B cell (primary cell): ENCODE measurements at regions not wholly inside any gene's neighbourhood (a gene's known extent, or its start where the extent isn't known, plus 50 kb on each side); places are given as distances from the start of the nearest gene placed in this dataset.

ENCODE experiments used
- ATAC-seq: fragments of 200-7000 bp; cut with Tn5 transposase; one replicate; pipeline ENCODE4 v1.10.0; 2021; ENCODE audit warnings: low read depth, mild to moderate bottlenecking, moderate number of reproducible peaks, moderate library complexity
- CTCF ChIA-PET: fragments of 350-600 bp; sonication (Branson Sonifier 250); formaldehyde crosslinking; loops from one replicate; lab custom pipeline; 2021; ENCODE audit warnings: antibody characterized with exemption, inconsistent platforms; lab: Charles Lee
- POLR2A ChIA-PET: fragments of 350-600 bp; sonication (Branson Sonifier 250); formaldehyde crosslinking; loops from one replicate; lab custom pipeline; 2021; ENCODE audit warnings: antibody characterized with exemption; lab: Charles Lee
- DNase-seq: peaks from one replicate; pipeline ENCODE4 v3.0.0; 2013
- H2AFZ ChIP-seq: 2 replicates; pipeline ENCODE4 v1.6.1; 2012; ENCODE audit warnings: mild to moderate bottlenecking, low read depth, low read length; ENCODE audit not compliant: insufficient read depth, poor library complexity, severe bottlenecking
- H3K27ac ChIP-seq, 2 donors: 1 replicate in 1 of 2; 2 replicates in 1 of 2; pipeline ENCODE4 v1.5.1; 2012 to 2013; ENCODE audit warnings: low read length in 2 of 2, mild to moderate bottlenecking in 2 of 2, moderate library complexity in 1 of 2
- H3K27me3 ChIP-seq, 4 experiments: fragments of 200-600 bp in 1 of 4; sonication (generic) in 1 of 4; replicated peaks in 1 of 4; 1 replicate in 2 of 4; 2 replicates in 2 of 4; pipeline versions ENCODE4 v1.6.1 to v1.7.0; 2013 to 2016; ENCODE audit warnings: low read length in 3 of 4, mild to moderate bottlenecking in 2 of 4, mixed read lengths in 1 of 4, moderate library complexity in 1 of 4; ENCODE audit not compliant: insufficient read depth in 4 of 4, control insufficient read depth in 3 of 4; ENCODE audit errors: control extremely low read depth in 1 of 4
- H3K36me3 ChIP-seq, 2 experiments: replicated peaks in 1 of 2; 1 replicate in 1 of 2; 2 replicates in 1 of 2; pipeline versions ENCODE4 v1.6.1 to v1.7.1; 2013; ENCODE audit warnings: low read length in 1 of 2; ENCODE audit not compliant: insufficient read depth in 2 of 2, control insufficient read depth in 1 of 2; ENCODE audit errors: control extremely low read depth in 1 of 2, extremely low read depth in 1 of 2
- H3K4me1 ChIP-seq, 2 donors: fragments of 200-600 bp in 1 of 2; sonication (generic) in 1 of 2; 1 replicate in 1 of 2; 2 replicates in 1 of 2; pipeline versions ENCODE4 v1.5.1 to v1.6.1; 2013 to 2017; ENCODE audit warnings: low read length in 2 of 2; ENCODE audit not compliant: control insufficient read depth in 2 of 2, insufficient read depth in 2 of 2
- H3K4me2 ChIP-seq: replicated peaks from 2 replicates; pipeline ENCODE3; 2012; ENCODE audit warnings: mild to moderate bottlenecking, low read depth, low read length; ENCODE audit not compliant: poor library complexity, severe bottlenecking
- H3K4me3 ChIP-seq, 5 experiments: fragments of 200-600 bp in 1 of 5; sonication (generic) in 1 of 5; 1 replicate in 3 of 5; 2 replicates in 2 of 5; pipeline versions ENCODE4 v1.5.1 to v1.7.0; 2011 to 2016; ENCODE audit warnings: low read length in 4 of 5, mild to moderate bottlenecking in 4 of 5, low read depth in 2 of 5, control low read depth in 1 of 5, moderate library complexity in 1 of 5; ENCODE audit not compliant: insufficient read depth in 1 of 5; ENCODE audit errors: control extremely low read depth in 1 of 5, extremely low read depth in 1 of 5
- H3K79me2 ChIP-seq: fragments of 200-600 bp; sonication (generic); one replicate; pipeline ENCODE4 v1.6.0; 2016; ENCODE audit warnings: low read length; ENCODE audit not compliant: control insufficient read depth, insufficient read depth
- H3K9ac ChIP-seq: fragments of 200-600 bp; sonication (generic); 2 replicates; pipeline ENCODE4 v1.6.1; 2017; ENCODE audit warnings: mild to moderate bottlenecking, low read length, moderate library complexity
- H3K9me3 ChIP-seq, 3 donors: one replicate each; pipeline versions ENCODE4 v1.6.1 to v1.7.1; 2013; ENCODE audit warnings: low read length in 2 of 3; ENCODE audit not compliant: control insufficient read depth in 2 of 3, insufficient read depth in 1 of 3; ENCODE audit errors: control extremely low read depth in 1 of 3
- H4K20me1 ChIP-seq: 2 replicates; pipeline ENCODE4 v1.6.0; 2012; ENCODE audit warnings: mild to moderate bottlenecking, low read length; ENCODE audit not compliant: insufficient read depth, control insufficient read depth, poor library complexity, severe bottlenecking
- H3K27ac Mint-ChIP-seq: one replicate; pipeline ENCODE4 v1.8.0; 2021; ENCODE audit warnings: mixed read lengths
- H3K27me3 Mint-ChIP-seq: one replicate; pipeline ENCODE4 v1.8.0; 2021; ENCODE audit warnings: mixed read lengths
- H3K4me1 Mint-ChIP-seq: one replicate; pipeline ENCODE4 v1.8.0; 2021; ENCODE audit warnings: mixed read lengths
- H3K4me3 Mint-ChIP-seq: one replicate; pipeline ENCODE4 v1.8.0; 2021; ENCODE audit warnings: mixed read lengths
- H3K9me3 Mint-ChIP-seq: one replicate; pipeline ENCODE4 v1.8.0; 2022; ENCODE audit warnings: mixed read lengths; ENCODE audit not compliant: insufficient read depth
- EZH2 ChIP-seq: IDR thresholded peaks from 2 replicates; pipeline ENCODE4 v1.6.1; 2012; ENCODE audit warnings: borderline replicate concordance, low read depth, mild to moderate bottlenecking, moderate library complexity, low read length; ENCODE audit not compliant: insufficient read depth, poor library complexity, severe bottlenecking
- WGBS: methylation state at CpG from one replicate; pipeline ENCODE4 v1.1.5; 2013; ENCODE audit warnings: missing lambda C conversion rate; ENCODE audit not compliant: insufficient coverage; 5-methylcytosine and 5-hydroxymethylcytosine counted together
- intact Hi-C: fragments of 100-400 bp; cut with micrococcal nuclease; formaldehyde crosslinking; loops from one replicate; pipeline ENCODE4 v1.10.0; 2022
- TF ChIP-seq, protein P1 (sequence below): fragments of 200-600 bp; IDR thresholded peaks from one replicate; pipeline ENCODE4 v1.8.0; 2022; ENCODE audit warnings: antibody characterized with exemption, mild to moderate bottlenecking

DNA sequence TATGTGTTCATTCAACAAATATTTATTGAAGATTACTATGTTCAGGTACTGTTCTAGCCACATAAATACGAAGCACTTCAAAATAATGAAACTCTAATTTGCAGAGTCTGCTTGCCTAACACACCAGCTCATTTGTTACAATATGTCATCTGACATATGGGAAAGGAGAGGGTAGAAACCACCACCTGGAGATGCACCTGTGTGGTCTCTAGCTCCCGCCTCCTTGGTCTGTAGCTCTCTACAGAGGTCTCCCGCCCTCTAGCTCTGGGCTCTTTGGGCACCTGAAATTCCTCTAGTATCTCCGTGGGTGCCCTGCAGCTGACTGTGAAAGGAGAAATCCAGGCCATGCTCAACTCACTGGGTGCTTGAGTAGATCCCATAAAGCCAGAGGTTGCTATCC is 51.4 kb upstream of the DBX1 start:
- no peak for ATAC-seq
- Histone ChIP-seq H3K9ac (no peak overlapping the region), H3K79me2 (no peaks in the 10 kb centered on the region), H3K4me1 (no peaks in the 10 kb centered on the region), H3K27ac (no peak overlapping the region), H3K4me2 (no peak overlapping the region), H3K36me3 (no peaks in the 10 kb centered on the region), H3K9me3 (peaks cover 0 to 8% (median 0%) of the 10 kb centered on the region in 3 donors), H3K4me3 (no peak overlapping the region), H4K20me1 (no peaks in the 10 kb centered on the region), H3K27me3 (peaks cover 0 to 30% (median 12%) of the 10 kb centered on the region in 4 experiments), H2AFZ (no peak overlapping the region)
- ChIA-PET POLR2A (no interaction called here), CTCF (no interaction called here)
- H3K4me1 Mint-ChIP-seq: no peaks in the 10 kb centered on the region
- H3K27me3 Mint-ChIP-seq: peaks cover 33% of the 10 kb centered on the region
- H3K4me3 Mint-ChIP-seq: no peak overlapping the region
- intact Hi-C loops: no loop called here
- no peaks in the 10 kb centered on the region for H3K9me3 Mint-ChIP-seq
- no peak for DNase-seq
- no peak for TF ChIP-seq EZH2
- TF ChIP-seq, protein P1, sequence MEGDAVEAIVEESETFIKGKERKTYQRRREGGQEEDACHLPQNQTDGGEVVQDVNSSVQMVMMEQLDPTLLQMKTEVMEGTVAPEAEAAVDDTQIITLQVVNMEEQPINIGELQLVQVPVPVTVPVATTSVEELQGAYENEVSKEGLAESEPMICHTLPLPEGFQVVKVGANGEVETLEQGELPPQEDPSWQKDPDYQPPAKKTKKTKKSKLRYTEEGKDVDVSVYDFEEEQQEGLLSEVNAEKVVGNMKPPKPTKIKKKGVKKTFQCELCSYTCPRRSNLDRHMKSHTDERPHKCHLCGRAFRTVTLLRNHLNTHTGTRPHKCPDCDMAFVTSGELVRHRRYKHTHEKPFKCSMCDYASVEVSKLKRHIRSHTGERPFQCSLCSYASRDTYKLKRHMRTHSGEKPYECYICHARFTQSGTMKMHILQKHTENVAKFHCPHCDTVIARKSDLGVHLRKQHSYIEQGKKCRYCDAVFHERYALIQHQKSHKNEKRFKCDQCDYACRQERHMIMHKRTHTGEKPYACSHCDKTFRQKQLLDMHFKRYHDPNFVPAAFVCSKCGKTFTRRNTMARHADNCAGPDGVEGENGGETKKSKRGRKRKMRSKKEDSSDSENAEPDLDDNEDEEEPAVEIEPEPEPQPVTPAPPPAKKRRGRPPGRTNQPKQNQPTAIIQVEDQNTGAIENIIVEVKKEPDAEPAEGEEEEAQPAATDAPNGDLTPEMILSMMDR: no peak
- 82% methylated on average over 3 of the region's 4 CpGs for WGBS
- H3K27ac Mint-ChIP-seq: no peak overlapping the region
